ENCODE measurements at regions not wholly inside any gene's neighbourhood (a gene's known extent, or its start where the extent isn't known, plus 50 kb on each side); places are given as distances from the start of the nearest gene placed in this dataset.
"Not testable (repeated sequence)": the region's sequence is repeated elsewhere in the genome, so short reads cannot be mapped to it uniquely, and the experiment has no call there.

DNA sequence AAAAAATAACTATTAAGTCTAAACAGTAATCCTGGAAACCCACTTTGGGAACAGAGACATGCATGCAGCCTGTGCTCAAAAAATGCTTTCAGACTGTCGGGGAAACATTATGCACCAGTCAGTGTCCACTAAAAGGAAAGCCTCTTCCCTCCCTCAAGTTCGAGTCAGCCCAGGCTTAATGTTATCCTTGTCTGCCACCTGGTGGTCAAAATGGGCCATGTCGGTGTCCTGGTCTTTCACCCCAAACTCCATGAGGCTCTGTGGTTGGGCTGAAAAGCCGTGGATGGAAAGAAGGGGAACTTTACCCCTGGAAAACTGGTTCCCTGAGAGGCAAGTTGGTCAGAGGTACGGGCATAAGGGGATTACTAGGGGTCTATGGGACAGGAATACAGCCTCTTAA, 88.4 kb upstream of the ZNF492 start:
- DNase-seq: peak; percentile 13

GRCh38 chr19:22533761-22534160, 100.4 kb upstream of the ZNF492 start:
- DNase-seq: no peak

GRCh38 chr19:22532388-22533300, 101.5 kb upstream of the ZNF492 start:
- no peak for DNase-seq

- no peak for DNase-seq
These were observed 104.1 kb upstream of the ZNF492 start for GRCh38 chr19:22530042-22530441.

DNA sequence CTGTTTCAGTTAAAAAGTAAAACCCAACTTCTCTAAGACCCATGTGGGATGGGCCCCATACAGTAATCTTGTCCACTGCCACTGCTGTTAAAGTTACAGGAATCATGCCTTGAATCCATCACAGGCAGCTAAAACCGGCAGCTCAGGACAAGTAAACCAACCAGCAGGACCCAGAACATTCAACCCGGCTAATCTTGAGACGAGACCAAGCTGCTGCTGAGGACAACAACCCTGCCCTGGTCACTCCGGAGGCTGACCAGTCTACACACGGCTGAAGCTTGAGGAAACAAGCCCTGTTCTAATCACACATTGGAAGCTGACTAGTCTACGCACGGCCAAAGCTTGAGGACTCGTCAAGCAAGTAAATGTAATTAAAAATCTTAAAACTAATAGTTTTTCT, 105.2 kb upstream of the ZNF492 start:
- no peak for DNase-seq

DNA sequence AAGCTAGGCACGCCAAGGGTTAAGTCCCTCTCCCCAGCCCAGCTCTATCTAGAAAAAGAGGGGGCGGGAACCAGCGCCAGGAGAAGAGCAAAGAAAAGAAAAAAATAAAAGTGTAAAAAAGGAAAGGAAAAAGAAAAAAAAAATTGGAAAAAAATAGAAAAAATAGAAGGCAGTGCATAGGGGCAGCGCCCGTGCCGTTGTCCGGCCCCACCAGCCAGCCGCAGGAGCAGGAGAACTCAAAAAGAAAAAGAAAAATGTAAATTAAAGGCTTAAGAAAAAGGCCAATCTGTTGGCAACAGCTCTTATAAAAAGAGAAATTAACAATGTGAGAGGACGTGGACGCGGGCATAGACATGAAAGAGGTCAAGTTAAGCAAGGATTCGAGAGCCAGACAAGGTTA, 105.4 kb upstream of the ZNF98 start:
- DNase-seq: no peak

GRCh38 chr19:22526661-22527272, 104.6 kb upstream of the ZNF98 start:
- no peak for DNase-seq

DNA sequence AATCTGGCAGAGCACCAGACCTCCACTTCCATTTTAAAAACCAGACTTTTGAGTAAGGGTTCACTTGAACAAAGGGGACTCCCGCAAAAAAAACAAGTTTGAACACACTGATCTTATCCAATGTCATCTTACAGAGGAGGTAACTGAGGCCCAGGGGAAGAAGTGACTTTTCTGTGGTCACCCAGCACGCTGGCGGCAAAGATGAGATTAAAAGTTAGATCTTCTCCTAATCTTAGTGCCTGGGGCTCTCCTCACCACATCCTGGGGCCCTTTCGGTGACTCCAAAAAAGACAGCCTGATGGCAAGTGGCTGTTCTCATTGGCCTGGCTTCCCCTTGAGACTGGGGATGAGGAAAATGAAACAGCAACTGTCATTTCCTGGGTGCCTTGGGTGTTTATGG, 101.8 kb upstream of the ZNF98 start:
- DNase-seq: no peak

- DNase-seq: not testable (repeated sequence)
These were observed 97.4 kb upstream of the ZNF98 start for GRCh38 chr19:22519562-22519961.

- DNase-seq: no peak
These were observed 97.0 kb upstream of the ZNF98 start for GRCh38 chr19:22519152-22519551.

DNA sequence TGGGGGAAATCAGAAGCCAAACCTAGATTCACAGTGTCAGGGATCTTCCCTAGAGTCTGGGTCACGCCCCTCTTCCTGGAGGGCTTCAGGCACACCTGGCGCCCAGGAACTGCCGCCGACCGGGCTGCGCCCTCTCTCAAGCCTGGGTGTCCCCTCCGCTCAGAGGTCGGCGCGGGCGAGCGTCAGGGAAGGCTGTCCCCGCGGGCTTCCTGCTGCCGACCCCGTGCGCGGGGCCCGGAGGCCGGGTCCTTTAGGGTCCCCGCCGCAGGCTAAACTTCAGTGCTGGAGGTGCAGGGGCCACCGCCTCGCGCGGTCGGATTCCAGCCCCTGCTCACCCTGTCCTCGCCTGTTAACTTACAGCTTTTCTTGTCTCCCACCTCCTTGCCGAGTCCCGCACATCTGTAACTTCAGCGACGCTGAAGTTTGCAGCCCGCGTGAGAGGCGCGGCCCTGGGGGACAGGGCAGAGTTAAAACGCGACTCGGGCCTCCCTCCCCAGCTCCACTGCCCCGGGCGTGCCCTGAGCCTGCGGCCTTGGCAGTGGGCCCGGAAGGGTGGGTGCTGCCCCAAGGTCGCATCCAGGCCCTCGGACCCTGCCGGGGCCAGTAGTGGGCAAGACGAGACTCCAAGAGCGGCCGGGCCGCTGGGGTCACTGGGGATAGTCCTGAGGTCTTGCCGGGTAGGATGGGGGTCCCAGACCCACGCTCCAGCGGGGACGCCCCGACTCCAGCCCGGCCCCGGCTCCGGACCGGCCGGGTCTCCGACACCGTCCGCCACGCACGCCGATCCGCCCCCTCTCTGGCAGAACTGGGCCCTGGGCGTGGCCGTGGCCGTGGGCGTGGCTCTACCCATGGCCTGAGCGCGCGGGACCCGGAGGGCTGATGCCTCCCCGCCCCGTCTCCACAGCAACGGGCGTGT, 95.6 kb upstream of the ZNF98 start:
- no peak for DNase-seq

DNA sequence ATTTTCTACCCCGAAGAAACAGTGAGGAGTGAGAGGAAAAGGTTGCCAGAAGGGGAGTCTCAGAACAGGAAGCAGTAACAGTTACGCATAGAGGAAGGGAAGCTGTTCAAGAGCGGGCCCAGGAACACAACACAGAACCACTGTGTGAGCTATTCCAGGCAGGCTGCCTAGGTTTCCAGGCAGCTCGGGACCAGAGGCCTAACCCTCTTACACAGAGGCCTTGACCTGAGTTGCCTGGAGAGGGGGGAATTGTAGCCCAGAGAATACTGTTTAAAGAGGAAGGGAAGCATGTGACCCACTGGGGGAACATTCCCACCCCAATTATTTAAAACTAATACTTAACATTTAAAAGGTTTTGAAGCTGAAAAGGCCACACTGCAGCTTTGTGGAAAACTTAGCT, 93.3 kb upstream of the ZNF98 start:
- no peak for DNase-seq

DNA sequence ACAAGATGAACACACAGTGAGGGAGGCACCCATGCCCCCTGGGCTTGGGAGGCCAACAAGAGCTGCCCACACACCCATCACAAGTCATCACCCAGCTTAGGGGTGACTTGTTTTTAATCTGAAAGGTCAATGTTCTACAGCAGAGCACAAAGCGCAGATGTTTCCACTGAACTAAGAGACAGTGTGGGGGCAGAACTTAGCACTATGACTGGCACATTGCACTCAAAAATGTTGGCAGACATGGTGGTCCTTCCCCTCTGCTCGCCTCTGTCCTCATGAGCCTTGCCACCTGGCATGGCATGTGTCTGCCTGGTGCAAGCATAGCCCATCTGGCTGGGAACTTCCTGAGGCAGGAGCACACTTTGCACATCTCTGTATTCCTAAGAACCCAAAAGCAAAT, 81.4 kb upstream of the ZNF98 start:
- no peak for DNase-seq

DNA sequence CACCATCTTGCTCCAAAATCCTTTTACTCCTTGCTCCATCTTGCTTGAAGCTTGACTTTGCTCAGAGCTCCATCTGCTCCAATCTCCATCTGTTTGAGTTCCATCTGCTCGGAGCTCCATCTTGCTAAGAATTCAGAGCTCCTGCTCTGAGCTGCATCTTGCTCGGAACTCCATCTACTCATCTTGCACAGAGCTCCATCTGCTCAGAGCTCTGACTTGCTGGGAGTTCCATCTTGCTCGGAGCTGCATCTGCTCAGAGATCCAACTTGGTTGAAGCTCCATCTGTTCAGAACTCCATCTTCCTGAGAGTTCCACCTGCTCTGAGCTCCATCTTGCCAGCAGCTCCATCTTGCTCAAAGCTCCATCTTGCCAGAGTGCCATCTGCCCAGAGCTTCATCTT, 80.6 kb upstream of the ZNF98 start:
- no peak for DNase-seq

DNA sequence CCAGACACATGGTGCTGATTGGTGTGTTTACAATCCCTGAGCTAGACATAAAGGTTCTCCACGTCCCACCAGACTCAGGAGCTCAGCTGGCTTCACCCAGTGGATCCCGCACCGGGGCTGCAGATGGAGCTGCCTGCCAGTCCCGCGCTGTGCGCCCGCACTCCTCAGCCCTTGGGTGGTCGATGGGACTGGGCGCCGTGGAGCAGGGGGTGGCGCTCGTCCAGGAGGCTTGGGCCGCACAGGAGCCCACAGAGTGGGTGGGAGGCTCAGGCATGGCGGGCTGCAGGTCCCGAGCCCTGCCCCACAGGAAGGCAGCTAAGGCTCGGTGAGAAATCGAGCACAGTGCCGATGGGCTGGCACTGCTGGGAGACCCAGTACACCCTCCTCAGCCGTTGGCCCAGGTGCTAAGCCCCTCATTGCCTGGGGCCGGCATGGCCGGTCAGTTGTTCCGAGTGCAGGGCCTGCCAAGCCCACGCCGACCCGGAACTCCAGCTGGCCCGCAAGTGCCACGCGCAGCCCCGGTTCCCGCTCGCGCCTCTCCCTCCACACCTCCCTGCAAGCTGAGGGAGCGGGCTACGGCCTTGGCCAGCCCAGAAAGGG, 76.8 kb upstream of the ZNF98 start:
- not testable (repeated sequence) for DNase-seq

- no peak for DNase-seq
These were observed 69.6 kb upstream of the ZNF98 start for GRCh38 chr19:22491746-22492145.

GRCh38 chr19:22483514-22483913, 61.4 kb upstream of the ZNF98 start:
- not testable (repeated sequence) for DNase-seq

DNA sequence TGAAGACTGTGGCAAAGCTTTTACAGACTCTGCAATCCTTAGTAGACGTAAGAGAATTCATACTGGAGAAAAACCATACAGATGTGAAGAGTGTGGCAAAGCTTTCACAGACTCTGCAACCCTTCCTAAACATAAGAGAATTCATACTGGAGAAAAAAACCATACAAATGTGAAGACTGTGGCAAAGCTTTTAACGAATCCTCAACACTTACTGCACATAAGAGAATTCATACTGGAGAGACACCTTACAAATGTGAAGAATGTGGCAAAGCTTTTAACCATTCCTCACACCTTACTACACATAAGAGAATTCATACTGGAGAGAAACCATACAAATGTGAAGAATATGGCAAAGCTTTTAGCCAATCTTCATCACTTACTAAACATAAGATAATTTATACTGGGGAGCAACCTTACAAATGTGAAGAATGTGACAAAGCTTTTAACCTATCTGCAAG, 50.1 kb upstream of the ZNF98 start:
- no peak for DNase-seq

All from COR-L47 (cell line).